Heart left ventricle (tissue), 13 donors: ENCODE measurements at regions not wholly inside any gene's neighbourhood (a gene's known extent, or its start where the extent isn't known, plus 50 kb on each side); places are given as distances from the start of the nearest gene placed in this dataset.
"Not testable (repeated sequence)": the region's sequence is repeated elsewhere in the genome, so short reads cannot be mapped to it uniquely, and the experiment has no call there.

ENCODE experiments used
- CTCF ChIP-seq, 12 donors: fragments of 200-600 bp; sonication (generic) in 4 of 12; IDR thresholded peaks; one replicate each; pipeline versions ENCODE4 v1.5.0 to v1.8.0; 2018 to 2022; ENCODE audit warnings: antibody characterized with exemption in 12 of 12, mild to moderate bottlenecking in 5 of 12
- POLR2A ChIP-seq, 2 donors: fragments of 450-650 bp; IDR thresholded peaks; one replicate each; pipeline ENCODE4 v1.6.1; 2017; ENCODE audit warnings: antibody characterized with exemption in 2 of 2, mild to moderate bottlenecking in 2 of 2, moderate library complexity in 2 of 2
- donor health status: ischemic (EF 13 %, LVEDD 7.1; RV severe dilation, severe dysfunction).
- donor health status: DM: no; HTN: yes; CAD: no.
- donor health status: DM: no; HTN: no; CAD: no.
- donor health status: ischemic (EF 25% LVEDD 6.9; RV normal size, moderate dysfunction).
- donor health status: ischemic (EF 25% LVEDD 5.7; RV mildly dilated, moderate dysfunction).
- donor health status: ischemic (EF 35%, LVEDD 5.7; RV mildly dilated, moderate dysfunction).
- donor health status: nonischemic (EF 11% LVEDD 7.7; RV severe dilation, severe dysfunction).
- donor health status: DM: yes; HTN: yes; CAD: no.
- donor health status: PGD.
- donor health status: ischemic (EF 29% LVEDD 5.4; RV normal size, mild dysfunction).
- donor health status: nonischemic (EF 23%, LVEDD 6.1; RV moderate dilation, normal function).

DNA sequence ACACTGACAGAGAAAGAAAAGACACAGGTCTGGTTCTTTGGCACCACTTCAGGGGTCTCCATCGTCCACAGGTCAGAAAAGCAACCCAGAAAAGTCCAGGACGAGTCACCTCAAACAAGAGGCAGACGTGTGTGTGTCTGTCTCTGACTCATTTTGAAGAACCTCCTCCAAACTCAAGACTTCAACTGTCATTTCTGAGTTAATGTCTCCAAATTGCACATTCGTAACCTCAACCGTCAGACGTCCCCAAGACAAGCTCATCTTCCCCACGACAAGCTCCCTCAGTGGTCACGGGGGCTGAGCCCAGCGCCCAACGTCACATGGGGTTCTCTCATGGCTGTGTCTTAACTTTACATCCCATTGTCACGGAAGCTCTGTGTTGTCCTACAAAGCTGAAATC, 70.2 kb upstream of the TNK2 start:
- TF ChIP-seq CTCF, POLR2A (IDR thresholded peaks at IDR 0.05): not testable (repeated sequence)
